ENCODE measurements at regions not wholly inside any gene's neighbourhood (a gene's known extent, or its start where the extent isn't known, plus 50 kb on each side); places are given as distances from the start of the nearest gene placed in this dataset.

DNA sequence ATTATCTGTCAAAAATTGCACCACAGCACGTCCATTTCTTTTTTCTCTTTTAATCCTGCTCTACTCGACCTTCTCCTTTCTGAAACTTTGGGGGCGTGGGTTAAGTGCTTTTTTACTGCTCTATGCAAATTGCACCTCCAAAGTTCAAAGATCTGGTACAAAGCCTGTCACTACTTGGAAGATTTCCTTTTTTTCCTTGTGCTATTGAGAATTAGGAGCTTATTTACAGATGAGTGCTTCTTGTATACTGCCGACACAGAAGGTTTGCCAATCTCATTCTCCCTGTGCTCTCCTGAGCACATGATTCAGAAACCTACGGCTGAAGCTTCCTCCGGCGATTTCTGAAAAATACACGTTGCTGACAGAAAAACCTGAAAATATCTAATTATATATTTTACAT is 94.8 kb downstream of the TEX29 start:
- Histone ChIP-seq H3K9me3 (no peaks in the 10 kb centered on the region), H3K27ac (no peak overlapping the region), H3K36me3 (no peaks in the 10 kb centered on the region), H3K27me3 (no peaks in the 10 kb centered on the region), H3K4me3 (no peak overlapping the region), H3K4me1 (no peaks in the 10 kb centered on the region)
- no peak for DNase-seq (ENCODE audit: low spot score)
- TF ChIP-seq, protein P1, sequence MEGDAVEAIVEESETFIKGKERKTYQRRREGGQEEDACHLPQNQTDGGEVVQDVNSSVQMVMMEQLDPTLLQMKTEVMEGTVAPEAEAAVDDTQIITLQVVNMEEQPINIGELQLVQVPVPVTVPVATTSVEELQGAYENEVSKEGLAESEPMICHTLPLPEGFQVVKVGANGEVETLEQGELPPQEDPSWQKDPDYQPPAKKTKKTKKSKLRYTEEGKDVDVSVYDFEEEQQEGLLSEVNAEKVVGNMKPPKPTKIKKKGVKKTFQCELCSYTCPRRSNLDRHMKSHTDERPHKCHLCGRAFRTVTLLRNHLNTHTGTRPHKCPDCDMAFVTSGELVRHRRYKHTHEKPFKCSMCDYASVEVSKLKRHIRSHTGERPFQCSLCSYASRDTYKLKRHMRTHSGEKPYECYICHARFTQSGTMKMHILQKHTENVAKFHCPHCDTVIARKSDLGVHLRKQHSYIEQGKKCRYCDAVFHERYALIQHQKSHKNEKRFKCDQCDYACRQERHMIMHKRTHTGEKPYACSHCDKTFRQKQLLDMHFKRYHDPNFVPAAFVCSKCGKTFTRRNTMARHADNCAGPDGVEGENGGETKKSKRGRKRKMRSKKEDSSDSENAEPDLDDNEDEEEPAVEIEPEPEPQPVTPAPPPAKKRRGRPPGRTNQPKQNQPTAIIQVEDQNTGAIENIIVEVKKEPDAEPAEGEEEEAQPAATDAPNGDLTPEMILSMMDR (IDR thresholded peaks at IDR 0.05): no peak

DNA sequence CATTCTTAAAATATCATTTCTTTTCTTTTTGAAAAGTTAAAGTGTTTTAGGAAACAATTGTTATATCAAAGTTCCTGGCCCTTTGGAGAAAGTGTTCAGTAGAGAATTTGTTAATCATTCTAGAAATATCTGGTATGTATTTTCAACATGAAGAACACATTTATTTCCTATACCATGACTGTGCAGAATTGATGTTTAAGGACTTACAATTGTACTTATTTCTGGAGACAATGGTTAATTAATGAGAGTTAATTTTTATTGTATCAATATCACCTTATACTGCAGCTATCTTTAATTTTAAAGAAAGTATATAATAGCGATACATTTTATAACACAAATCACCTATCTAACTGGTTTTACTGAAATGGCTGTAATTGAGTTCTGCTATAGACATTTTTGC is 95.3 kb downstream of the TEX29 start:
- Histone ChIP-seq H3K9me3 (no peaks in the 10 kb centered on the region), H3K36me3 (no peaks in the 10 kb centered on the region), H3K27ac (no peak overlapping the region), H3K4me1 (no peaks in the 10 kb centered on the region), H3K27me3 (no peaks in the 10 kb centered on the region), H3K4me3 (no peak overlapping the region)
- TF ChIP-seq, protein P1 (IDR thresholded peaks at IDR 0.05): no peak
- no peak for DNase-seq (ENCODE audit: low spot score)

DNA sequence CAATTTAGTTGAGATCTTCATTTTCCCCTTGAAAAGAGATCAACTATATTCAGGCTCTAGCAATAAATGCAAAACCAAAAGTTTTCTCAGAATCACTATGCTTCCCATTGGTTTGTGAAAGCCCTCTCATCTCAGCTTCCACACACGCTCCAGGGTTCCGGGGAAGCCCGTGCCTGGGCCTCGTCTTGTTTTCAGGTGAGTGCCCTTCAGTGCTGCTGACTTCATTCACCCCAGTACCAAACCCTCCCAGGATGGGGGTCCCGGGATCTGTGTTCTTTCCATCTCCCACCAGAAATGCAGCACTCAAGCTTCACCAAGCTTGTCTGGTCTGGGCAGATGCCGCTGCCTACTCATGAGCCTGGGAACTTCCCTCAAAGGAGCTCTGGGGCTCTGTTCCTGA is 97.7 kb downstream of the TEX29 start:
- DNase-seq (ENCODE audit: low spot score): no peak
- H3K27me3 ChIP-seq: no peaks in the 10 kb centered on the region
- no peaks in the 10 kb centered on the region for H3K9me3 ChIP-seq
- H3K27ac ChIP-seq: no peak overlapping the region
- no peaks in the 10 kb centered on the region for H3K36me3 ChIP-seq
- H3K4me1 ChIP-seq: no peaks in the 10 kb centered on the region
- TF ChIP-seq, protein P1 (IDR thresholded peaks at IDR 0.05): no peak
- no peak overlapping the region for H3K4me3 ChIP-seq

DNA sequence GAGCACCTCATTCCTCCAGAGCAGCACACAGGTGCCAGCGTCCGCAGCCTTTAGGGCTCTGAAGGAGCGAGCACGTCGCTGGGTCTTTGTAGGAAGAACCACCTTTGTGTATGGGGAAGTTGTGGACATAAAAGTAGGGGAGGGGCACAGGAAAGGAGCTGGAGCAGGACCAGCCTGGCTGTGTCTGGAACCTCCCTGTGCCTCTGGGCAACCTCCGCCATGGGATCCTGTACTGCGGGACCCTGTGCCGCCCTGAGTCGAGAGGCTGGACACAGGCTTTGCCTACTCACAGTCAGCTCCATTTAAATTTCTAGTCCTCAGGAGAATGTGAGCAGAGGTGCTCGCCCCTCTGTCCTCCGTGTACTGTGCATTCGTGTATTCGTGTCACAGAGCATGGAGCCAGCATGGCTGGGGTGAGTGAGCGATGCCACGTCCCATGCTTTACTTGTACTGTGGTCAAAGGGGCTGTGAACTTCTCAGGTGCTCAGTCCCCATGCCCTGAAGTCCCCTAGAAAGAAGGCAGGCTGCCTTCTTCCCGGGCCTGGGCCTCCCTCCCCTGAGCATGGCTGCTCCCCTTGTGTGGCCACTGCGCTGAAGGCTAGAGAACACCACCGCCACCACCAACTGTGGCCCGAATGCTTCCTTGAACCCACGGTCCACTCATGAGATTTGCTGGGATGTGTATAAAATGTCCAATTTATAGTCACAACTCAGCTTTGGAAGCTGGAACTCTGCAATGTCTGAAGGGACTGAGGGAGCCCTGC is 99.9 kb downstream of the TEX29 start:
- H3K36me3 ChIP-seq: no peaks in the 10 kb centered on the region
- TF ChIP-seq, protein P1 (IDR thresholded peaks at IDR 0.05): no peak
- no peak for DNase-seq (ENCODE audit: low spot score)
- H3K9me3 ChIP-seq: no peaks in the 10 kb centered on the region
- H3K27ac ChIP-seq: no peak overlapping the region
- no peaks in the 10 kb centered on the region for H3K4me1 ChIP-seq
- H3K27me3 ChIP-seq: no peaks in the 10 kb centered on the region
- no peak overlapping the region for H3K4me3 ChIP-seq

DNA sequence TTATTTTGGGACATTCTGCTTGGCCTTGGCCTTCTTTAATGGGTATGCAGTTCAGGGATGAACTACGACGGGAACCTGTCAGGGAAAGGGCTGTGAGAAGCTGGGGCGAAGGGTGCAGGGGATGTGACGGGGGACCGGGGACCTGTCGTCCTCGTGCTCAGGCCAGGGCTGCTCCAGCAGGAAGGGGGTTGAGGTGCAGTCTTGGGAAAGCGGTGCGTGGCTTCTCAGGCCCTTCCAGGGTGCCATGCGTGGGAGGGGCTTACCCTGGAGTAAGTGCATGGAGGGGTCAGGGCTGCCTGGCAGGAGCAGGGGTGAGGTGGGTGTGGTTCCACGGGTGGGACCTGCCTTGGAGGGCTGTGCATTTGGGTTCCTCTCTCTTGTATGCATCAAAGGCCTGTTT is 100.8 kb downstream of the TEX29 start:
- no peaks in the 10 kb centered on the region for H3K9me3 ChIP-seq
- no peak overlapping the region for H3K27ac ChIP-seq
- H3K27me3 ChIP-seq: no peaks in the 10 kb centered on the region
- DNase-seq (ENCODE audit: low spot score): no peak
- H3K4me1 ChIP-seq: no peaks in the 10 kb centered on the region
- no peaks in the 10 kb centered on the region for H3K36me3 ChIP-seq
- TF ChIP-seq, protein P1 (IDR thresholded peaks at IDR 0.05): no peak
- no peak overlapping the region for H3K4me3 ChIP-seq

DNA sequence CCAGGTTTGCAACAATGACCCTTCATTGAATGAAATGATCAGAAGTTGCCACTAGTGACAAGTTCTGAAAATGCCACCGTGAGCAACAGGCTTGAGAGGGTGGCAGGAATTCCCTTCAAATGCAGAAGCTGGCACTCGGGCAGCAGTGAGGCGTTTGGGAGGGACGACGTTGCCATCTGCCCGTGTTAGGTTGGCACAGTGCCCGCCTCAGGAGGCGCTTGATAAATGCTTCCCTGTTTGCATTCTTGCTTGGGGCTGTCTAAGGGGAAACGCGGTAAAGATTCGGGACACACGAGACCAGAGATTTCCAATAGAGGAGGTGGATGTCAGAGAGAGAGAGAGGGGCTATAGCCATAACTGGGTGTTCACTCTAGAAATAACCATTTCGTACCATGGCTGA is 101.9 kb downstream of the TEX29 start:
- no peak overlapping the region for H3K4me3 ChIP-seq
- no peaks in the 10 kb centered on the region for H3K36me3 ChIP-seq
- H3K9me3 ChIP-seq: no peaks in the 10 kb centered on the region
- TF ChIP-seq, protein P1 (IDR thresholded peaks at IDR 0.05): no peak
- no peak overlapping the region for H3K27ac ChIP-seq
- no peaks in the 10 kb centered on the region for H3K27me3 ChIP-seq
- no peak for DNase-seq (ENCODE audit: low spot score)
- no peaks in the 10 kb centered on the region for H3K4me1 ChIP-seq
